ENCODE measurements at regions not wholly inside any gene's neighbourhood (a gene's known extent, or its start where the extent isn't known, plus 50 kb on each side); places are given as distances from the start of the nearest gene placed in this dataset.

DNA sequence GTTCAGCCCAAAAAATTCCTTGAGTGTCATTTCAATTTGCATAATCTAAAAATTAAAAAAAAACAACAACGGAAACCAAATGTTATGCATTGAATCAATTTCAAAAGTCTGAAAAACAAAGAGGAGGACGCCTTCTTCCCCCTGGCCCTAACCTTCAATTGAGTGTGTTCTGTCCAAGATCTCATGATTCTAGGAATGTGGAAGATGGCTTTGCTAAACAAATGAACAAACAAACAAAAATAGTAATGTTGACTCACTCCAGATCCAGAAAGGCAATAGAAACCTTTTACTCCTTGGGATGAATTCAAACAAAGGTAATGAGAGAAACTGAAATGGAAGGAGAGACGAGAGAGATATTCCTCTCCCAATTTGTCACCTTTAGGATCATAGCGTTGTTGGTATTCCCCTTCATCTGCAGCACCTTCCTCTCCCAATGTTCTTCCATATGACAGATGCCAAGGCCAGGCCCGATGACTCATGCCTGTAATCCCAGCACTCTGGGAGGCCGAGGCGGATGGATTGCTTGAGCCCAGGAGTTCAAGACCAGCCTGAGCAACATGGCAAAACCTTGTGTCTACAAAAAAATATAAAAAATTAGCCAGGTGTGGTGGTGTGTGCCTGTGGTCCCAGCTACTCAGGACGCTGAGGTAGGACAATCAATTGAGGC lies 109.2 kb upstream of the ADGRF1 start:
- TF ChIP-seq, protein P1, sequence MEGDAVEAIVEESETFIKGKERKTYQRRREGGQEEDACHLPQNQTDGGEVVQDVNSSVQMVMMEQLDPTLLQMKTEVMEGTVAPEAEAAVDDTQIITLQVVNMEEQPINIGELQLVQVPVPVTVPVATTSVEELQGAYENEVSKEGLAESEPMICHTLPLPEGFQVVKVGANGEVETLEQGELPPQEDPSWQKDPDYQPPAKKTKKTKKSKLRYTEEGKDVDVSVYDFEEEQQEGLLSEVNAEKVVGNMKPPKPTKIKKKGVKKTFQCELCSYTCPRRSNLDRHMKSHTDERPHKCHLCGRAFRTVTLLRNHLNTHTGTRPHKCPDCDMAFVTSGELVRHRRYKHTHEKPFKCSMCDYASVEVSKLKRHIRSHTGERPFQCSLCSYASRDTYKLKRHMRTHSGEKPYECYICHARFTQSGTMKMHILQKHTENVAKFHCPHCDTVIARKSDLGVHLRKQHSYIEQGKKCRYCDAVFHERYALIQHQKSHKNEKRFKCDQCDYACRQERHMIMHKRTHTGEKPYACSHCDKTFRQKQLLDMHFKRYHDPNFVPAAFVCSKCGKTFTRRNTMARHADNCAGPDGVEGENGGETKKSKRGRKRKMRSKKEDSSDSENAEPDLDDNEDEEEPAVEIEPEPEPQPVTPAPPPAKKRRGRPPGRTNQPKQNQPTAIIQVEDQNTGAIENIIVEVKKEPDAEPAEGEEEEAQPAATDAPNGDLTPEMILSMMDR (IDR thresholded peaks at IDR 0.05): no peak
- no peak for TF ChIP-seq ZFX (IDR thresholded peaks at IDR 0.05; ENCODE audit: borderline replicate concordance)
